ENCODE measurements at regions not wholly inside any gene's neighbourhood (a gene's known extent, or its start where the extent isn't known, plus 50 kb on each side); places are given as distances from the start of the nearest gene placed in this dataset.

- intact Hi-C loops (cut with DNase I): no loop called here
Measured at GRCh38 chr2:118599141-118599540, 248.3 kb downstream of the EN1 start.

GRCh38 chr2:118596620-118597019, 250.8 kb downstream of the EN1 start:
- no peaks in the 10 kb centered on the region for H3K9me3 ChIP-seq
- TF ChIP-seq CTCF (IDR thresholded peaks at IDR 0.05) (no peak), POLR2A (IDR thresholded peaks at IDR 0.05) (no peak)
- no peaks in the 10 kb centered on the region for H3K4me1 ChIP-seq
- no peak overlapping the region for H3K4me3 ChIP-seq (replicated peaks in 1 of 3)
- no peaks in the 10 kb centered on the region for H3K36me3 ChIP-seq
- no peaks in the 10 kb centered on the region for H3K27me3 ChIP-seq
- no peak for DNase-seq
- 92 to 95% methylated on average over 6 of the region's 6 CpGs for WGBS, 2 donors
- intact Hi-C loops (cut with DNase I): no loop called here
- no peak overlapping the region for H3K27ac ChIP-seq

More at GRCh38 chr2:118599141-118599540, 248.3 kb downstream of the EN1 start:
- Histone ChIP-seq H3K36me3 (no peaks in the 10 kb centered on the region), H3K27me3 (no peaks in the 10 kb centered on the region), H3K27ac (no peak overlapping the region), H3K4me3 (replicated peaks in 1 of 3) (no peak overlapping the region), H3K4me1 (no peaks in the 10 kb centered on the region), H3K9me3 (no peaks in the 10 kb centered on the region)
- WGBS, 2 donors: 87 to 90% methylated on average over 3 of the region's 3 CpGs
- no peak for DNase-seq
- no peak for TF ChIP-seq CTCF (IDR thresholded peaks at IDR 0.05)
- TF ChIP-seq POLR2A (IDR thresholded peaks at IDR 0.05): no peak

GRCh38 chr2:118593257-118593656, 254.2 kb downstream of the EN1 start:
- 89 to 92% methylated on average over 1 of the region's 1 CpG for WGBS, 2 donors
- no peak overlapping the region for H3K4me3 ChIP-seq (replicated peaks in 1 of 3)
- no peaks in the 10 kb centered on the region for H3K4me1 ChIP-seq
- no peak overlapping the region for H3K27ac ChIP-seq
- no peaks in the 10 kb centered on the region for H3K36me3 ChIP-seq
- no peaks in the 10 kb centered on the region for H3K27me3 ChIP-seq
- no peak for DNase-seq
- TF ChIP-seq POLR2A (IDR thresholded peaks at IDR 0.05) (no peak), CTCF (IDR thresholded peaks at IDR 0.05) (no peak)
- intact Hi-C loops (cut with DNase I): no loop called here
- H3K9me3 ChIP-seq: no peaks in the 10 kb centered on the region

GRCh38 chr2:118591223-118591622, 256.2 kb downstream of the EN1 start:
- Histone ChIP-seq H3K4me3 (replicated peaks in 1 of 3) (no peak overlapping the region), H3K27me3 (no peaks in the 10 kb centered on the region), H3K9me3 (no peaks in the 10 kb centered on the region), H3K4me1 (no peaks in the 10 kb centered on the region), H3K27ac (no peak overlapping the region), H3K36me3 (no peaks in the 10 kb centered on the region)
- no peak for DNase-seq
- WGBS, 2 donors: 82% methylated on average over 7 of the region's 7 CpGs
- intact Hi-C loops (cut with DNase I): no loop called here
- TF ChIP-seq POLR2A (IDR thresholded peaks at IDR 0.05) (no peak), CTCF (IDR thresholded peaks at IDR 0.05) (no peak)

GRCh38 chr2:118589721-118590120, 257.7 kb downstream of the EN1 start:
- no peaks in the 10 kb centered on the region for H3K27me3 ChIP-seq
- H3K4me1 ChIP-seq: no peaks in the 10 kb centered on the region
- intact Hi-C loops (cut with DNase I): no loop called here
- no peak for TF ChIP-seq POLR2A (IDR thresholded peaks at IDR 0.05)
- no peak for TF ChIP-seq CTCF (IDR thresholded peaks at IDR 0.05)
- H3K27ac ChIP-seq: no peak overlapping the region
- no peak overlapping the region for H3K4me3 ChIP-seq (replicated peaks in 1 of 3)
- DNase-seq: no peak
- no peaks in the 10 kb centered on the region for H3K36me3 ChIP-seq
- WGBS, 2 donors: 82 to 85% methylated on average over 3 of the region's 3 CpGs
- H3K9me3 ChIP-seq: no peaks in the 10 kb centered on the region

All from thyroid gland (tissue), 4 donors.